GM19324 (cell line): ENCODE measurements at regions not wholly inside any gene's neighbourhood (a gene's known extent, or its start where the extent isn't known, plus 50 kb on each side); places are given as distances from the start of the nearest gene placed in this dataset.

ENCODE experiments used
- ATAC-seq: cut with Tn5 transposase; IDR thresholded peaks from one replicate; pipeline ENCODE4 v1.9.1; 2021; ENCODE audit warnings: mild to moderate bottlenecking, moderate library complexity; ENCODE audit not compliant: unreplicated experiment, low FRiP score

- ATAC-seq, result no peak
These were observed 458.7 kb upstream of the HS6ST1 start for GRCh38 chr2:128777196-128778035.

DNA sequence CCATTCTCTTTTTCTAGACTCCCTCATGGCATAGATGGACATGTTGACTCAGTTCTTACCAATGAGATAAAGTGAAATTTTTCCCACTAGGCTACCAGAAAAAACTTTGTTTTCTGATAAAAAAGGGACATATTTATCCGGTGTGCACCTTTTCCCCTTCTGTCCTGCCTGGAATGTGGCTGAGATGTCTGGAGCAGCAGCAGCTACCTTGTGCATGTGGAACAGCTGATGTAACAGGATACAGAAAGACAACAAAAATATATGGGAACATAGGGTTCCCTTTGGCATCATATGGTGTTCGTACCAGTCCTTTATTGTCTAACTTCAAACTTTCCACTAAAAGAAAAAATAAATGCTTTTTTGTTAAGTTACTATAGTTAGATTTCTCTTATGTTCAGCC is 460.2 kb upstream of the HS6ST1 start:
- ATAC-seq, result no peak

GRCh38 chr2:128779301-128780095 is 460.8 kb upstream of the HS6ST1 start:
- no peak for ATAC-seq

DNA sequence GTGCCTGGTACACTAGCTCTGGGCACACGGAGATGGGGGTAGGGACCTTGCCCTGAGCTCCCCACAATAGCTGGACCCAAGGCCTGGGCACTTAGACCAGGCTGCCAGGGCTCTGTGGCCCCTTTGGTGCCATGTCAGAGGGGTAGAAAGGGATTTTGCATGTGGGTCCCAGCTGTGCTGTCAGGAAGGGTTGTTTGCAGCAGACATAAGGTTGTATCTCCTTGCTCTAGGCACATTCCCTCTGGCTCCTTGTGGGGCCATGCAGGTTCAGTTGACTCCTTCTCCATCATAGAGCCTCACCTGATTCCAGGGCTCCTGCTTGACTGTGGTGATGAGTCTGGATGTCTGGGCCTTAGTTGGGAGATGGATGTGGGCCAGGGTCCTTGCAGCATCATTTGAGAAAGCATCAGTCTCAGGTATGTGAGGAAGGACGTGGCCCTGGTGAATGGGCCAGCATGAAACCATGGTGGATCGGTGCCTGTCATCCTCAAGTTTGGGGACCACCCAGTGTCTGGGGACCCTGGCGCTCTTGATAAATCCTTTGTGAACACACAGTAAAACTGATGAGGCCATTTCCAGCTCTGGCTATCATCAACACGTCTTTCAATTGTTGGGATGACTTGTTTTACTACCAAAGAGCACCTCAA is 461.9 kb upstream of the HS6ST1 start:
- ATAC-seq, result no peak

GRCh38 chr2:128781166-128781565 is 462.5 kb upstream of the HS6ST1 start:
- ATAC-seq, result no peak

DNA sequence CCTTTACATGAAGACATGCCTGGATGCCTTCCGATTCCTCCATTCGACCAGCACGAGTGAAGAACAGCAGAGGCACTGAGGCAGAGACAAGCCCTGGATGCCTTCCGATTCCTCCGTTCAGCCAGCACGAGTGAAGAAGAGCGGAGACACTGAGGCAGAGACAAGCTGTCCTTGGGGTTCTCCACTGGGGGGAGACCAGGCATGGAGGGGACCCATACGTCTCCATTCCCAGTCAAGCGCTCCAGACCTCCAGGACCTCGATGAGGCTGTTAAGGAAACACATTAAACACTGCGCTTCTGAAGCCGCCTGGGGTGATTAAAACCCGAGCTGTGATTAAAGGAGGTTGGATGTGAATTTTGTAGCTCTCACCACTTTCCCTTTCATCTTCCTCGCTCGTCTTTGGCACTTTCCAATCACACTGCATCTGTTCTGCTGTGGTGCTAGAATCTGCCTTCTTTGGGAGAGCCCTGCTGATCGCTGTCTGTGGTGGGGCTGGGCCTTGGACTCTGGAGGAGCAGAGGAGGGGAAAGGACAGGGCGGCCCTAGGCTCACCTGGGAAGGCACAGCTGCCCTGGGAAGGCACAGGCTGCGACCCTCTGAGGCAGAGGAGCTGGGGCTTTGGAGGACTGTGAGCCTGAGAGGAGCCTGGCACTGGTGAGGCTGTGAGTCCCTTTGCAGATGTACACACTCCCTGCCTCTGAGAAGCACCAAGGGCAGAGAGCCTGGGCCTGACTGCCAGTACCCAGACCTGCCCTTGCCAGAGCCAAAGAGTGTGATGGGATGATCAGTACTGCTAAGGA is 463.1 kb upstream of the HS6ST1 start:
- ATAC-seq, result no peak

GRCh38 chr2:128782411-128783192 is 463.9 kb upstream of the HS6ST1 start:
- no peak for ATAC-seq

DNA sequence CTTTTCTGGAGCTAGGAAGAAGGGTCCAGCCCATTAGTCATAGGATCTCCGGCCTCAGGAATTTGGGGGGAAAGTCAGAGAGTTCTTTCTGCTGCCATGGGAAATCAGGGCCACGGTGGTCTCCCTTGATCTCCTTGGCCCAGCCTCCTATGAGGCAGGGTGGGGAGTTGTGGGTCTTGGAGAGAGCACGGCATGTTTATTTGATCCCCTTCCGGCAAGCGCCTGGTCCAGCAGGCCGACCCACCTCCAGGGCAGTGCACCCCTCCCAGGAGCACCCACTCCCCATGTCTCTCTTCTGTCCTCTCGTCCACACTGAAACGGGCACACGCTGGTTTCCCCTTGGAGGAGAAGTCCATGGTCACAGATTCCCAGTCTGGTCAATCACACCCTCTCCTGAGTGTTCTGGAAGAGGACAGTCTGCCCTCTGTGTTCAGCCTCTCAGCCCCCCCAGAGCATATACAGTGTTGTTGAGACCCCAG is 464.6 kb upstream of the HS6ST1 start:
- ATAC-seq, result no peak

DNA sequence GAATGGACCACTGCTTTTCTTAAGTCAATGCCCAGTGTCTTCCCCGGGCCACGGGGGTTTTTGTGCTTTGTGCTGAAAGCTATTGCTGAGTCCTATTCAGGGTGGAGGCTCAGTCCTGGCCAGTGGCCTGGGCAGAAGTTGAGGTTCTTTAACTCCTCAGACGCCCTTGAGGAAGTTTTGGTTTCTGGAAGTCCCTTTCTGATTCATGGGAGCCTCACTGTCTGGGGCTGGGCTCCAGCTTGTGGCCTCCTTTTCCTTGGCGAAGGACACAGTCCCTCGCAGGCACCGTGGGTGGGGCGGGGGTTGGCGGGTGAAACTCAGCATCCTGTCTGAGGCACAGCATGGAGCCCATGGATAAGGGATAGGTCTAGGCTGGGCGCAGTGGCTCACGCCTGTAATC is 465.2 kb upstream of the HS6ST1 start:
- ATAC-seq, result no peak

- ATAC-seq, result no peak
These were observed 466.1 kb upstream of the HS6ST1 start for GRCh38 chr2:128784626-128785306.

DNA sequence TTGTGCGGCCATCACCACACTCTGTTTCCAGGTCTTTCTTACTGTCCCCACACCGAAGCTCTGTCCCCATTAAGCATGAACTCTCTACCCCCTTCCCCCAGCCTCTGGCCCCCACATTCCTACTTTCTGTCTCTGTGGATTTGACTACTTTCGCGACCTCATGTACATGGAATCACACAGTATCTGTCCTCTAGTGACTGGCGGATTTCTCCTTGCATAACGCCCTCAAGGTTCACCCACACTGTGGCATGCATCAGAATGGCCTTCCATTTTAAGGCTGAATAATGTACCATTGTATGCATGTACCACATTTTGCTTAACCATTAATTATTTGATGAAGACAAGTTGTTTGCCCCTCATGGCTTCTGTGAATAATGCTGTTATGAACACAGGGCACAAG is 467.6 kb upstream of the HS6ST1 start:
- no peak for ATAC-seq

DNA sequence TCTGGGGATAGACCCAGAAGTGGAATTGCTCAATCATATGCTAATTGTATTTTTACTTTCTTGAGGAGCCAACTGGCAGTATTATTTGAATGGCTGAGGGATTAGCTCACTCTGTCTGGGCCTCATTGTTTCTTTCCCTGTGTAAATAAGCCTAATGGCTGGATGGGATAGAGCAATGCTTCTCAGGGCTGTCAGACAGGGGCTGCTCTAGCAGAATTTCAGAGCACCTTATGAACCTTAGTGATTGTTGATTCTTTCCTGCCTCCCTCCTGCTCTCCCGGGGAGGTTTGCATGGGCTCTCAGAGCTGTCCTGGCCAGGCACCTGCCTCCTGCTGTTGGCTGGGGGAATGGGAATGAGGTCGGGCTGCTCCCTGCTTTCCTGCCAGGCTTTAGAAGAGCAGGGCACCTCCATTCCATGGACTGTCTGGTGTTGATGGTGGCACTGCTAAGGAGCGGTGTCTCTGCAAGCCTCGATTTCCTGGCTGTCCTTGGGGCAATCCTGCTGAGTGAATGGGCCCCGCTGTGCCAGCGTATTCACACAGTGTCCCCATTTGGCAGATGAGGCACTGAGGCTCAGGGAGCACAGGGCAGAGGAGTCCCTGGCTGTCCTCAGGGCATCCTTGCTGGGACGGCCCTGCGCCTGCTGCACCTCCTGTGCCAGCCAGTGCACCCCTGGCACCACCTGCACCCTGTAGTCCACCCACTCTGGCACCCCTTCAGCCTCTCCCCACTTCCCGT is 468.2 kb upstream of the HS6ST1 start:
- ATAC-seq, result no peak

DNA sequence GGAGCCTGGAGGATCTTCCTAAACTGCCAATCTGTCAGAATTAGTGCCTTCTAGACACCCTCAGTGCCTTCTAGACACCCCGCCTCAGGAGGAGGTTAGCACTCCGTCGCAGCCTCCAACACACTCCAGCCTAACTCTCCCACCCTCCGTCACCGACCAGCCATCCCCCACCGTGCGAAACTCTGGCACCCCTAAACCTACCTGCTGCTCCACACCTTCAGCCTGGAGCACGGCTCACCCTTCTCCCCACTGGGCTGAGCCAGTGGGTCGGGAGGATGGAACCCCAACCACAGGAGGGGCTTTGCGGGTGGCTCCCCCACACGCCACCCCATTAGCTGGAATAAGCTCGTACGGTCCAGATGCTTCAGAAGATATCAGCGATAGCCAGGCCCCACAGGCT is 468.9 kb upstream of the HS6ST1 start:
- no peak for ATAC-seq

GRCh38 chr2:128788636-128789220 is 470.1 kb upstream of the HS6ST1 start:
- ATAC-seq, result no peak

- no peak for ATAC-seq
These were observed 470.6 kb upstream of the HS6ST1 start for GRCh38 chr2:128789221-128789620.

DNA sequence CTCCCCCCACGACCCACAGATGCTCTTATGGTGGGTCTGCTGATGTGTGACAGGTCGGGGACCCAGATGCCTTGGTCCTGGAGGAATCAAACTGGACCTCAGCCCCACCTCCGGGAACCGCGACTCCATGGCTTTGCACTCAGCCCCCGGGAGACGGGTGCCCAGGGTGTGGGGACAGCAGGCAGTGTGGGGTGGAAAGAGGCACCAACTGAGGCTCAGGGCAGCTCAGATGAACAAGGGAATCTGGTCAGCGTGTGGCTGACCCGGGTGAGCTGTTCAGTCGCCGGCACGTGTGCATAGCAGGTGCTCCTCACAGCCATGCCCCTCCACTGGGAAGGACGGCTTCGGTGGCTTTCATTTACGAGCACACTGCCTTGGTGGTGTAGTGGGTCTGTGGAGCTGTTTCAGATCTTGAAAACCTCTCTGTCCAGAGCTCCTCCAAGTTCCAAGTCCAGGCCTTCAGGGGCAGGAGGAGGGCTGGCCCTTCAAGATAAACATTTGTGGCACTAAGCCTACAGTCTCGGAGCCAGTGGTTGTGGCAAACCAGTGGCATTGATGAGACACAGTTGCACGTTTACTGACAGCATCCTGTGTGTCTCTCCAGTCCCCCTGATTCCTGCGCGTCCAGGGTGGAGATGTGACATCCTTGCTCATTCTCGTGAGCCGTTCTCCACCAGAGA is 471.2 kb upstream of the HS6ST1 start:
- ATAC-seq, result no peak

GRCh38 chr2:128790541-128791001 is 471.9 kb upstream of the HS6ST1 start:
- ATAC-seq, result no peak
